OCI-LY3 (cell line): ENCODE measurements at regions not wholly inside any gene's neighbourhood (a gene's known extent, or its start where the extent isn't known, plus 50 kb on each side); places are given as distances from the start of the nearest gene placed in this dataset.

ENCODE experiments used
- H2AFZ ChIP-seq: fragments of 200-600, 300-600 bp; shearing (Covaris generic); 2 replicates; pipeline ENCODE4 v1.6.0; 2014; ENCODE audit warnings: antibody characterized with exemption, low read depth, low read length
- H3K27ac ChIP-seq: fragments of 200-600, 300-600 bp; sonication (generic); 2 replicates; pipeline ENCODE4 v1.5.1; 2014; ENCODE audit warnings: mild to moderate bottlenecking, low read length, moderate library complexity, mixed read lengths
- H3K27me3 ChIP-seq: fragments of 200-600, 300-600 bp; sonication (generic); 2 replicates; pipeline ENCODE4 v1.6.1; 2014; ENCODE audit warnings: low read depth, low read length, mixed read lengths
- H3K36me3 ChIP-seq: fragments of 200-600, 300-600 bp; sonication (generic); replicated peaks from 2 replicates; pipeline ENCODE3; 2014; ENCODE audit warnings: low read depth, low read length, mixed read lengths
- H3K4me1 ChIP-seq: fragments of 300-600, 200-600 bp; sonication (generic); 2 replicates; pipeline ENCODE4 v1.6.1; 2014; ENCODE audit warnings: low read length, mixed read lengths
- H3K4me2 ChIP-seq: fragments of 200-600, 300-600 bp; sonication (generic); 2 replicates; pipeline ENCODE4 v1.6.1; 2014; ENCODE audit warnings: low read length, mixed read lengths
- H3K4me3 ChIP-seq: fragments of 300-600, 200-600 bp; sonication (generic); 2 replicates; pipeline ENCODE4 v1.5.1; 2014; ENCODE audit warnings: antibody characterized with exemption, mild to moderate bottlenecking, low read length, moderate library complexity
- H3K79me2 ChIP-seq: fragments of 300-600, 200-600 bp; shearing (Covaris generic); 2 replicates; pipeline ENCODE4 v1.6.1; 2014; ENCODE audit warnings: mild to moderate bottlenecking, low read length, mixed read lengths
- H3K9ac ChIP-seq: fragments of 300-600, 200-600 bp; shearing (Covaris generic); 2 replicates; pipeline ENCODE4 v1.6.0; 2014; ENCODE audit warnings: mild to moderate bottlenecking, low read length, moderate library complexity
- H3K9me3 ChIP-seq: fragments of 200-600, 300-600 bp; shearing (Covaris generic); 2 replicates; pipeline ENCODE4 v1.6.1; 2014; ENCODE audit warnings: low read length, mixed read lengths; ENCODE audit not compliant: insufficient read depth
- H4K20me1 ChIP-seq: fragments of 200-600, 300-600 bp; sonication (generic); 2 replicates; pipeline ENCODE4 v1.6.1; 2016; ENCODE audit warnings: low read length, mixed read lengths; ENCODE audit not compliant: insufficient read depth
- CTCF ChIP-seq: fragments of 200-600, 300-600 bp; sonication (generic); IDR thresholded peaks from 2 replicates; pipeline ENCODE4 v1.5.1; 2014; ENCODE audit warnings: antibody characterized with exemption, low read length, low read depth
- EZH2phosphoT487 ChIP-seq: fragments of 200-600 bp; shearing (Covaris generic); IDR thresholded peaks from 2 replicates; pipeline ENCODE4 v1.6.1; 2018; ENCODE audit warnings: antibody characterized with exemption, mixed run types, low read depth

GRCh38 chr6:169097381-169097959 is 156.2 kb downstream of the THBS2 start:
- no peak overlapping the region for H3K9ac ChIP-seq
- H3K36me3 ChIP-seq, result no peaks in the 10 kb centered on the region
- no peaks in the 10 kb centered on the region for H4K20me1 ChIP-seq
- no peaks in the 10 kb centered on the region for H3K27me3 ChIP-seq
- H3K79me2 ChIP-seq, result no peaks in the 10 kb centered on the region
- H3K4me2 ChIP-seq, result no peak overlapping the region
- H3K9me3 ChIP-seq, result no peaks in the 10 kb centered on the region
- TF ChIP-seq EZH2phosphoT487 (no peak), CTCF (no peak)
- H3K4me1 ChIP-seq, result peaks cover 5% of the 10 kb centered on the region
- no peak overlapping the region for H3K27ac ChIP-seq
- no peak overlapping the region for H3K4me3 ChIP-seq
- H2AFZ ChIP-seq, result no peak overlapping the region

GRCh38 chr6:169096388-169096787 is 157.3 kb downstream of the THBS2 start:
- Histone ChIP-seq H2AFZ (no peak overlapping the region), H3K9ac (no peak overlapping the region), H3K27ac (no peak overlapping the region), H3K4me1 (peaks cover 10% of the 10 kb centered on the region), H3K9me3 (no peaks in the 10 kb centered on the region), H3K4me3 (no peak overlapping the region), H3K27me3 (no peaks in the 10 kb centered on the region), H3K79me2 (no peaks in the 10 kb centered on the region), H3K4me2 (no peak overlapping the region), H3K36me3 (no peaks in the 10 kb centered on the region), H4K20me1 (no peaks in the 10 kb centered on the region)
- no peak for TF ChIP-seq EZH2phosphoT487
- TF ChIP-seq CTCF, result no peak

GRCh38 chr6:169095153-169095552 is 158.5 kb downstream of the THBS2 start:
- H3K4me1 ChIP-seq, result peaks cover 10% of the 10 kb centered on the region
- no peaks in the 10 kb centered on the region for H3K36me3 ChIP-seq
- H3K9me3 ChIP-seq, result no peaks in the 10 kb centered on the region
- no peaks in the 10 kb centered on the region for H3K27me3 ChIP-seq
- H3K27ac ChIP-seq, result no peak overlapping the region
- no peak overlapping the region for H3K9ac ChIP-seq
- TF ChIP-seq CTCF (no peak), EZH2phosphoT487 (no peak)
- H4K20me1 ChIP-seq, result no peaks in the 10 kb centered on the region
- H3K79me2 ChIP-seq, result no peaks in the 10 kb centered on the region
- H3K4me2 ChIP-seq, result no peak overlapping the region
- H3K4me3 ChIP-seq, result no peak overlapping the region
- H2AFZ ChIP-seq, result no peak overlapping the region

GRCh38 chr6:169094552-169094950 is 159.1 kb downstream of the THBS2 start:
- Histone ChIP-seq H4K20me1 (no peaks in the 10 kb centered on the region), H3K36me3 (no peaks in the 10 kb centered on the region), H3K27me3 (no peaks in the 10 kb centered on the region), H3K4me2 (no peak overlapping the region), H2AFZ (no peak overlapping the region), H3K9ac (no peak overlapping the region), H3K27ac (no peak overlapping the region), H3K9me3 (no peaks in the 10 kb centered on the region), H3K79me2 (no peaks in the 10 kb centered on the region), H3K4me1 (peaks cover 10% of the 10 kb centered on the region), H3K4me3 (no peak overlapping the region)
- TF ChIP-seq EZH2phosphoT487 (no peak), CTCF (no peak)
